Subcutaneous abdominal adipose tissue (tissue), 5 donors: ENCODE measurements at regions not wholly inside any gene's neighbourhood (a gene's known extent, or its start where the extent isn't known, plus 50 kb on each side); places are given as distances from the start of the nearest gene placed in this dataset.
"Not testable (repeated sequence)": the region's sequence is repeated elsewhere in the genome, so short reads cannot be mapped to it uniquely, and the experiment has no call there.

Source experiments
- H3K27ac ChIP-seq: one replicate; pipeline ENCODE4 v1.7.0; 2013; ENCODE audit warnings: low read depth, mild to moderate bottlenecking, inconsistent platforms, low read length, moderate library complexity
- H3K27me3 ChIP-seq, 5 donors: one replicate each; pipeline ENCODE4 v1.7.0; 2013; ENCODE audit warnings: low read length in 5 of 5, inconsistent platforms in 1 of 5; ENCODE audit not compliant: control insufficient read depth in 5 of 5, insufficient read depth in 4 of 5
- H3K36me3 ChIP-seq, 5 donors: one replicate each; pipeline ENCODE4 v1.7.0; 2013; ENCODE audit warnings: low read length in 5 of 5; ENCODE audit not compliant: control insufficient read depth in 5 of 5, insufficient read depth in 5 of 5
- H3K4me1 ChIP-seq, 5 donors: one replicate each; pipeline ENCODE4 v1.7.0; 2013; ENCODE audit warnings: low read length in 5 of 5, mild to moderate bottlenecking in 3 of 5, moderate library complexity in 1 of 5; ENCODE audit not compliant: control insufficient read depth in 5 of 5, insufficient read depth in 5 of 5
- H3K4me3 ChIP-seq, 5 donors: one replicate each; pipeline ENCODE4 v1.7.0; 2013; ENCODE audit warnings: low read length in 5 of 5, low read depth in 1 of 5
- H3K9ac ChIP-seq, 5 donors: one replicate each; pipeline ENCODE4 v1.7.0; 2013; ENCODE audit warnings: low read length in 5 of 5, mild to moderate bottlenecking in 4 of 5, moderate library complexity in 3 of 5
- H3K9me3 ChIP-seq, 5 donors: one replicate each; pipeline ENCODE4 v1.7.0; 2013; ENCODE audit warnings: low read length in 5 of 5; ENCODE audit not compliant: control insufficient read depth in 5 of 5
- donor health status: healthy.
- donor health status: healthy.
- donor health status: healthy.
- donor health status: healthy.
- donor health status: healthy.

GRCh38 chr5:103736343-103736742, 173.8 kb upstream of the NUDT12 start:
- H3K36me3 ChIP-seq, H3K9ac ChIP-seq, H3K27ac ChIP-seq, H3K4me1 ChIP-seq, H3K4me3 ChIP-seq, H3K9me3 ChIP-seq, H3K27me3 ChIP-seq: not testable (repeated sequence)

- Histone ChIP-seq H3K9me3 (peaks cover 0 to 11% (median 7%) of the 10 kb centered on the region in 5 donors), H3K4me1 (no peaks in the 10 kb centered on the region), H3K36me3 (no peaks in the 10 kb centered on the region), H3K9ac (no peak overlapping the region), H3K27me3 (no peaks in the 10 kb centered on the region), H3K27ac (no peak overlapping the region), H3K4me3 (no peak overlapping the region)
Observed at GRCh38 chr5:103724271-103724670, 161.7 kb upstream of the NUDT12 start.

GRCh38 chr5:103721183-103721582, 158.6 kb upstream of the NUDT12 start:
- Histone ChIP-seq H3K36me3 (no peaks in the 10 kb centered on the region), H3K27ac (no peak overlapping the region), H3K9ac (no peak overlapping the region), H3K4me1 (no peaks in the 10 kb centered on the region), H3K27me3 (no peaks in the 10 kb centered on the region), H3K4me3 (no peak overlapping the region), H3K9me3 (peaks cover 0 to 11% (median 7%) of the 10 kb centered on the region in 5 donors)

GRCh38 chr5:103718108-103718507, 155.5 kb upstream of the NUDT12 start:
- Histone ChIP-seq H3K9me3 (peaks cover 0 to 11% (median 7%) of the 10 kb centered on the region in 5 donors), H3K27ac (no peak overlapping the region), H3K27me3 (no peaks in the 10 kb centered on the region)

GRCh38 chr5:103708601-103709000, 146.0 kb upstream of the NUDT12 start:
- H3K9me3 ChIP-seq = no peaks in the 10 kb centered on the region
- H3K27ac ChIP-seq = no peak overlapping the region
- H3K27me3 ChIP-seq = no peaks in the 10 kb centered on the region
- H3K9ac ChIP-seq = no peak overlapping the region
- H3K4me3 ChIP-seq = no peak overlapping the region
- no peaks in the 10 kb centered on the region for H3K36me3 ChIP-seq
- H3K4me1 ChIP-seq = no peaks in the 10 kb centered on the region

More at GRCh38 chr5:103718108-103718507, 155.5 kb upstream of the NUDT12 start:
- H3K36me3 ChIP-seq = no peaks in the 10 kb centered on the region
- H3K4me3 ChIP-seq = no peak overlapping the region
- no peaks in the 10 kb centered on the region for H3K4me1 ChIP-seq
- H3K9ac ChIP-seq = no peak overlapping the region

GRCh38 chr5:103706939-103707682, 144.5 kb upstream of the NUDT12 start:
- Histone ChIP-seq H3K4me1 (no peaks in the 10 kb centered on the region), H3K27me3 (no peaks in the 10 kb centered on the region), H3K9ac (no peak overlapping the region), H3K36me3 (no peaks in the 10 kb centered on the region), H3K9me3 (no peaks in the 10 kb centered on the region), H3K27ac (no peak overlapping the region), H3K4me3 (no peak overlapping the region)

- Histone ChIP-seq H3K36me3 (no peaks in the 10 kb centered on the region), H3K4me1 (no peaks in the 10 kb centered on the region), H3K27me3 (no peaks in the 10 kb centered on the region), H3K9me3 (no peaks in the 10 kb centered on the region), H3K27ac (no peak overlapping the region), H3K4me3 (no peak overlapping the region), H3K9ac (no peak overlapping the region)
Observed at GRCh38 chr5:103703617-103704016, 141.0 kb upstream of the NUDT12 start.

- no peaks in the 10 kb centered on the region for H3K4me1 ChIP-seq
- H3K27ac ChIP-seq = no peak overlapping the region
- H3K9ac ChIP-seq = no peak overlapping the region
- H3K9me3 ChIP-seq = no peaks in the 10 kb centered on the region
- no peaks in the 10 kb centered on the region for H3K27me3 ChIP-seq
- no peak overlapping the region for H3K4me3 ChIP-seq
- H3K36me3 ChIP-seq = no peaks in the 10 kb centered on the region
Observed at GRCh38 chr5:103693517-103693916, 130.9 kb upstream of the NUDT12 start.

GRCh38 chr5:103690676-103691075, 128.1 kb upstream of the NUDT12 start:
- Histone ChIP-seq H3K4me3 (no peak overlapping the region), H3K27ac (no peak overlapping the region), H3K27me3 (no peaks in the 10 kb centered on the region), H3K36me3 (no peaks in the 10 kb centered on the region), H3K9me3 (no peaks in the 10 kb centered on the region), H3K9ac (no peak overlapping the region), H3K4me1 (no peaks in the 10 kb centered on the region)

GRCh38 chr5:103679873-103680272, 117.3 kb upstream of the NUDT12 start:
- Histone ChIP-seq H3K9ac (no peak overlapping the region), H3K4me1 (peaks cover 0 to 1% (median 0%) of the 10 kb centered on the region in 5 donors), H3K36me3 (no peaks in the 10 kb centered on the region), H3K4me3 (no peak overlapping the region), H3K27ac (no peak overlapping the region), H3K27me3 (no peaks in the 10 kb centered on the region), H3K9me3 (no peaks in the 10 kb centered on the region)
